HepG2 (cell line): ENCODE measurements at regions not wholly inside any gene's neighbourhood (a gene's known extent, or its start where the extent isn't known, plus 50 kb on each side); places are given as distances from the start of the nearest gene placed in this dataset.

Source experiments
- BCLAF1 ChIP-seq: fragments of 450-650 bp; IDR thresholded peaks from 2 replicates; pipeline ENCODE4 v1.6.1; 2017; ENCODE audit warnings: mild to moderate bottlenecking
- IKZF5 ChIP-seq: IDR thresholded peaks from 2 replicates; pipeline ENCODE4 v1.6.1; 2018; ENCODE audit warnings: missing genetic modification reagents, mild to moderate bottlenecking, missing compliant biosample characterization
- JUNB ChIP-seq: sonication (generic); formaldehyde crosslinking; IDR thresholded peaks from 2 replicates; pipeline ENCODE4 v1.8.0; 2022; ENCODE audit warnings: missing genetic modification reagents, mild to moderate bottlenecking, borderline replicate concordance
- REXO4 ChIP-seq: sonication (generic); formaldehyde crosslinking; IDR thresholded peaks from 2 replicates; pipeline ENCODE4 v1.8.0; 2022; ENCODE audit warnings: missing genetic modification reagents, mild to moderate bottlenecking, borderline replicate concordance
- TBX3 ChIP-seq: fragments of 450-650 bp; IDR thresholded peaks from 2 replicates; pipeline ENCODE4 v1.6.1; 2017; ENCODE audit warnings: antibody characterized with exemption, mild to moderate bottlenecking, inconsistent platforms, borderline replicate concordance
- ZNF343 ChIP-seq: sonication (generic); formaldehyde crosslinking; IDR thresholded peaks from 2 replicates; pipeline ENCODE4 v1.4.0; 2020; ENCODE audit warnings: mild to moderate bottlenecking, missing genetic modification reagents
- ZNF609 ChIP-seq: sonication (generic); formaldehyde crosslinking; IDR thresholded peaks from 2 replicates; pipeline ENCODE4 v1.4.0; 2020; ENCODE audit warnings: mild to moderate bottlenecking, missing genetic modification reagents, borderline replicate concordance
- ZUFSP ChIP-seq: sonication (generic); formaldehyde crosslinking; IDR thresholded peaks from 2 replicates; pipeline ENCODE4 v1.9.0; 2021; ENCODE audit warnings: missing genetic modification reagents, mild to moderate bottlenecking, borderline replicate concordance

GRCh38 chr9:74443036-74443750, 53.9 kb upstream of the RORB start (continued):
- TF ChIP-seq REXO4 (CRISPR knock-in tag), result no peak
- no peak for TF ChIP-seq ZNF343 (CRISPR knock-in tag)
- TF ChIP-seq IKZF5, result no peak
- TF ChIP-seq TBX3, result no peak
- no peak for TF ChIP-seq ZUFSP (CRISPR knock-in tag)
- TF ChIP-seq BCLAF1, result no peak
- TF ChIP-seq ZNF609 (CRISPR knock-in tag), result no peak
- TF ChIP-seq JUNB, result no peak
